ENCODE measurements at regions not wholly inside any gene's neighbourhood (a gene's known extent, or its start where the extent isn't known, plus 50 kb on each side); places are given as distances from the start of the nearest gene placed in this dataset.

- TF ChIP-seq CTCF (IDR thresholded peaks at IDR 0.05 in 8 of 11, conservative IDR thresholded peaks at IDR 0.05 in 3 of 11) (no peak), POLR2AphosphoS5 (IDR thresholded peaks at IDR 0.05) (no peak)
Measured at GRCh38 chr21:38923429-38923828, 117.7 kb downstream of the ETS2 start.
